ENCODE measurements at regions not wholly inside any gene's neighbourhood (a gene's known extent, or its start where the extent isn't known, plus 50 kb on each side); places are given as distances from the start of the nearest gene placed in this dataset.

- no peak for TF ChIP-seq POLR2A (IDR thresholded peaks at IDR 0.05)
- TF ChIP-seq EP300 (IDR thresholded peaks at IDR 0.05), result no peak
- no peak for TF ChIP-seq CTCF (IDR thresholded peaks at IDR 0.05)
- DNase-seq (ENCODE audit: low spot score in 2 of 2), result no peak
- Histone ChIP-seq H3K9me3 (peaks cover 0 to 17% (median 0%) of the 10 kb centered on the region in 4 donors), H3K4me3 (no peak overlapping the region), H3K4me1 (no peaks in the 10 kb centered on the region), H3K27me3 (no peaks in the 10 kb centered on the region), H3K36me3 (no peaks in the 10 kb centered on the region), H3K27ac (no peak overlapping the region)
- WGBS, 2 donors, result 55 to 77% methylated on average over 1 of the region's 1 CpG
These were observed 342.2 kb downstream of the PDCD6IP start for GRCh38 chr3:34140616-34141015.

GRCh38 chr3:34141841-34142337 is 343.5 kb downstream of the PDCD6IP start:
- Histone ChIP-seq H3K36me3 (no peaks in the 10 kb centered on the region), H3K27me3 (no peaks in the 10 kb centered on the region), H3K27ac (no peak overlapping the region), H3K4me1 (no peaks in the 10 kb centered on the region), H3K9me3 (peaks cover 0 to 12% (median 0%) of the 10 kb centered on the region in 4 donors), H3K4me3 (no peak overlapping the region)
- TF ChIP-seq POLR2A (IDR thresholded peaks at IDR 0.05), result no peak
- TF ChIP-seq EP300 (IDR thresholded peaks at IDR 0.05), result no peak
- no peak for TF ChIP-seq CTCF (IDR thresholded peaks at IDR 0.05)
- 42 to 51% methylated on average over 3 of the region's 3 CpGs for WGBS, 2 donors
- no peak for DNase-seq (ENCODE audit: low spot score in 2 of 2)

- TF ChIP-seq POLR2A (IDR thresholded peaks at IDR 0.05) (no peak), EP300 (IDR thresholded peaks at IDR 0.05) (no peak), CTCF (IDR thresholded peaks at IDR 0.05) (no peak)
- H3K27me3 ChIP-seq, result no peaks in the 10 kb centered on the region
- no peaks in the 10 kb centered on the region for H3K9me3 ChIP-seq
- WGBS, 2 donors, result 25 to 50% methylated on average over 3 of the region's 3 CpGs
- no peak overlapping the region for H3K4me3 ChIP-seq
- no peak overlapping the region for H3K27ac ChIP-seq
- H3K36me3 ChIP-seq, result no peaks in the 10 kb centered on the region
- no peak for DNase-seq (ENCODE audit: low spot score in 2 of 2)
- no peaks in the 10 kb centered on the region for H3K4me1 ChIP-seq
These were observed 347.4 kb downstream of the PDCD6IP start for GRCh38 chr3:34145796-34146195.

- Histone ChIP-seq H3K36me3 (no peaks in the 10 kb centered on the region), H3K4me1 (no peaks in the 10 kb centered on the region)
These were observed 348.2 kb downstream of the PDCD6IP start for GRCh38 chr3:34146596-34146995.

GRCh38 chr3:34150992-34151391 is 352.6 kb downstream of the PDCD6IP start:
- Histone ChIP-seq H3K27ac (no peak overlapping the region), H3K4me3 (no peak overlapping the region), H3K9me3 (no peaks in the 10 kb centered on the region), H3K27me3 (no peaks in the 10 kb centered on the region), H3K36me3 (no peaks in the 10 kb centered on the region), H3K4me1 (no peaks in the 10 kb centered on the region)
- WGBS, 2 donors, result 74 to 82% methylated on average over 3 of the region's 3 CpGs
- TF ChIP-seq POLR2A (IDR thresholded peaks at IDR 0.05) (no peak), EP300 (IDR thresholded peaks at IDR 0.05) (no peak), CTCF (IDR thresholded peaks at IDR 0.05) (no peak)
- no peak for DNase-seq (ENCODE audit: low spot score in 2 of 2)

More at GRCh38 chr3:34146596-34146995, 348.2 kb downstream of the PDCD6IP start:
- H3K27me3 ChIP-seq, result no peaks in the 10 kb centered on the region
- no peaks in the 10 kb centered on the region for H3K9me3 ChIP-seq
- no peak overlapping the region for H3K4me3 ChIP-seq
- no peak for TF ChIP-seq POLR2A (IDR thresholded peaks at IDR 0.05)
- no peak for TF ChIP-seq EP300 (IDR thresholded peaks at IDR 0.05)
- TF ChIP-seq CTCF (IDR thresholded peaks at IDR 0.05), result no peak
- DNase-seq (ENCODE audit: low spot score in 2 of 2), result no peak
- no peak overlapping the region for H3K27ac ChIP-seq

All from tibial nerve (tissue), 4 donors.